ENCODE measurements at regions not wholly inside any gene's neighbourhood (a gene's known extent, or its start where the extent isn't known, plus 50 kb on each side); places are given as distances from the start of the nearest gene placed in this dataset.

DNA sequence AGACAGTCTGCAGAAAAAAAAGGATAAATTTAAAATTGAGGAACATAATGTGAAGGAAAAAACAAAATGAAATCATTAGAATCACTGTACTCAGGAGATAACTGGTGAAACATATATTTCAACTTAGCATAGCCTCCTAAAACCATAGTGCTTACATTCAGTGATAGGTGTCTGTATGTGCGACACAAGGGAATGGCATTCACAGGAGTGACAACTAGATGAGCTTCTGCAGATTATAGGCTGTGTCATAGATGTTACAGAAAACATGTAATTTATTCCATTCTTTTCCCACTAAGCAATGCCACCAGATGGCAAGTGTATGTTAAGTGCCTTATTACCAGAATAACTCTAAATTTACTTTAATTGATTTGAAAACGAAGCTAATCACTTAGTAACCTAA lies 960.0 kb upstream of the PCDH20 start:
- TF ChIP-seq, protein P1, sequence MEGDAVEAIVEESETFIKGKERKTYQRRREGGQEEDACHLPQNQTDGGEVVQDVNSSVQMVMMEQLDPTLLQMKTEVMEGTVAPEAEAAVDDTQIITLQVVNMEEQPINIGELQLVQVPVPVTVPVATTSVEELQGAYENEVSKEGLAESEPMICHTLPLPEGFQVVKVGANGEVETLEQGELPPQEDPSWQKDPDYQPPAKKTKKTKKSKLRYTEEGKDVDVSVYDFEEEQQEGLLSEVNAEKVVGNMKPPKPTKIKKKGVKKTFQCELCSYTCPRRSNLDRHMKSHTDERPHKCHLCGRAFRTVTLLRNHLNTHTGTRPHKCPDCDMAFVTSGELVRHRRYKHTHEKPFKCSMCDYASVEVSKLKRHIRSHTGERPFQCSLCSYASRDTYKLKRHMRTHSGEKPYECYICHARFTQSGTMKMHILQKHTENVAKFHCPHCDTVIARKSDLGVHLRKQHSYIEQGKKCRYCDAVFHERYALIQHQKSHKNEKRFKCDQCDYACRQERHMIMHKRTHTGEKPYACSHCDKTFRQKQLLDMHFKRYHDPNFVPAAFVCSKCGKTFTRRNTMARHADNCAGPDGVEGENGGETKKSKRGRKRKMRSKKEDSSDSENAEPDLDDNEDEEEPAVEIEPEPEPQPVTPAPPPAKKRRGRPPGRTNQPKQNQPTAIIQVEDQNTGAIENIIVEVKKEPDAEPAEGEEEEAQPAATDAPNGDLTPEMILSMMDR (IDR thresholded peaks at IDR 0.05; ENCODE audit: low read depth, low read length, missing input control): no peak
- TF ChIP-seq, protein P2, sequence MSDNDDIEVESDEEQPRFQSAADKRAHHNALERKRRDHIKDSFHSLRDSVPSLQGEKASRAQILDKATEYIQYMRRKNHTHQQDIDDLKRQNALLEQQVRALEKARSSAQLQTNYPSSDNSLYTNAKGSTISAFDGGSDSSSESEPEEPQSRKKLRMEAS (IDR thresholded peaks at IDR 0.05): no peak
- TF ChIP-seq EGR1 (IDR thresholded peaks at IDR 0.05; ENCODE audit: low read depth in 2 of 2): no peak
- TF ChIP-seq YY1 (IDR thresholded peaks at IDR 0.05): no peak

All from liver (tissue), 3 donors.